Spleen (tissue), 7 donors: ENCODE measurements at regions not wholly inside any gene's neighbourhood (a gene's known extent, or its start where the extent isn't known, plus 50 kb on each side); places are given as distances from the start of the nearest gene placed in this dataset.

ENCODE experiments used
- POLR2A ChIP-seq, 3 donors: fragments of 450-650 bp; IDR thresholded peaks; one replicate each; pipeline ENCODE4 v1.5.1; 2017; ENCODE audit warnings: antibody characterized with exemption in 3 of 3, mild to moderate bottlenecking in 1 of 3
- TF ChIP-seq, protein P1 (sequence below), 11 experiments: fragments of 200-600 bp in 7 of 11; fragments of 450-650 bp in 4 of 11; sonication (generic) in 4 of 11; IDR thresholded peaks in 8 of 11; conservative IDR thresholded peaks in 3 of 11; 1 replicate in 7 of 11; 2 replicates in 4 of 11; pipeline versions ENCODE4 v1.4.0 to v1.8.0; 2016 to 2021; ENCODE audit warnings: antibody characterized with exemption in 11 of 11, inconsistent platforms in 4 of 11, mild to moderate bottlenecking in 1 of 11
- donor health status: DM: no; HTN: no; CAD: no; lungs with moderate emphysema.
- donor health status: DM: no; HTN: no; CAD: no.
- donor health status: DM: no; HTN: no; CAD: no.

DNA sequence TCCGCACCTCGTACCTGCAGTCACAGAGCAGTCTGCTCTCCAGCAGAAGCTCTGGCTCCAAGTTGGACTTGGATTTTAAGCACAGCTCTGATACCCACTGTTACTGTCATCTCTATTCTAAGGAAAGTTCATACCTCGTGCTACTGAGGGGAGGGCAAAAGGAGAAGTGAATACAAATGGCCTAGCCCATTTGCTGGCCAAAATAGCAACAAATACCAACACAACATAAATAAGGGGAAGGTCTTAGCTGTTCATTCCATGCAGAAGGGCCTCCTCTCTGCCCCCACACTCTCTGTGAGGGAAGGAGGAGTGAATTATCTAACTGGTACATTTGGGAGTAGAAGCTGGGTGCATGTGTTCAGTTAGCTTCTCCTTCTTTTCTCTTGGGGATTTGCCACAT is 739.4 kb upstream of the RAB6C start:
- TF ChIP-seq, protein P1, sequence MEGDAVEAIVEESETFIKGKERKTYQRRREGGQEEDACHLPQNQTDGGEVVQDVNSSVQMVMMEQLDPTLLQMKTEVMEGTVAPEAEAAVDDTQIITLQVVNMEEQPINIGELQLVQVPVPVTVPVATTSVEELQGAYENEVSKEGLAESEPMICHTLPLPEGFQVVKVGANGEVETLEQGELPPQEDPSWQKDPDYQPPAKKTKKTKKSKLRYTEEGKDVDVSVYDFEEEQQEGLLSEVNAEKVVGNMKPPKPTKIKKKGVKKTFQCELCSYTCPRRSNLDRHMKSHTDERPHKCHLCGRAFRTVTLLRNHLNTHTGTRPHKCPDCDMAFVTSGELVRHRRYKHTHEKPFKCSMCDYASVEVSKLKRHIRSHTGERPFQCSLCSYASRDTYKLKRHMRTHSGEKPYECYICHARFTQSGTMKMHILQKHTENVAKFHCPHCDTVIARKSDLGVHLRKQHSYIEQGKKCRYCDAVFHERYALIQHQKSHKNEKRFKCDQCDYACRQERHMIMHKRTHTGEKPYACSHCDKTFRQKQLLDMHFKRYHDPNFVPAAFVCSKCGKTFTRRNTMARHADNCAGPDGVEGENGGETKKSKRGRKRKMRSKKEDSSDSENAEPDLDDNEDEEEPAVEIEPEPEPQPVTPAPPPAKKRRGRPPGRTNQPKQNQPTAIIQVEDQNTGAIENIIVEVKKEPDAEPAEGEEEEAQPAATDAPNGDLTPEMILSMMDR (IDR thresholded peaks at IDR 0.05 in 8 of 11, conservative IDR thresholded peaks at IDR 0.05 in 3 of 11): no peak
- no peak for TF ChIP-seq POLR2A (IDR thresholded peaks at IDR 0.05)
